ENCODE measurements at regions not wholly inside any gene's neighbourhood (a gene's known extent, or its start where the extent isn't known, plus 50 kb on each side); places are given as distances from the start of the nearest gene placed in this dataset.

DNA sequence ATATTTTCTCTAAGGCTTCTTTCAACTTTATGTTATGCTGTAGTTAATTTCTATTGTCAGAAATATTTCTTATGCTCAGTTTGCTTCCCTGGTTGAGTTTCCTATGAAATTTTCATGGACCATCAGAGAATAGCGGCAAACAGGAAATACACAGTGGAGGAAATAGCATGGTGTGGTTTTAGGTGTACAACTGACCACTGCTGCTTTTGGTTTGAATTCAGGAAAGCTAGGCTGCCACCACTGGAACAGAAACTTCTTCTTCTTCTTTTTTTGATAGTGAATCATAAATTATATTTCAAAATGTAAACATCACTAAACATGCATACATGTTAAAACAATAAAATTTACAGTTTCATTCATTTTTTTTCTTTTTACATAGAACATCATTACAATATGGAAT lies 316.6 kb upstream of the TGFBR2 start:
- no peak for TF ChIP-seq POLR2A (IDR thresholded peaks at IDR 0.05; ENCODE audit: low read length)
- no peak for TF ChIP-seq GATA1 (IDR thresholded peaks at IDR 0.05; ENCODE audit: low read depth, low read length)
